ENCODE measurements at regions not wholly inside any gene's neighbourhood (a gene's known extent, or its start where the extent isn't known, plus 50 kb on each side); places are given as distances from the start of the nearest gene placed in this dataset.
A peak's percentile ranks its signal among the peaks of the same experiment; 100 is the strongest.
"Not testable (repeated sequence)": the region's sequence is repeated elsewhere in the genome, so short reads cannot be mapped to it uniquely, and the experiment has no call there.

- peaks cover 2 to 7% (median 7%) of the 10 kb centered on the region in 3 donors for H3K9me3 Mint-ChIP-seq
- no peak overlapping the region for H3K4me3 Mint-ChIP-seq
- H3K36me3 Mint-ChIP-seq = no peaks in the 10 kb centered on the region
- H3K27ac Mint-ChIP-seq = no peak overlapping the region
- no peaks in the 10 kb centered on the region for H3K27me3 Mint-ChIP-seq
- H3K4me1 Mint-ChIP-seq = no peaks in the 10 kb centered on the region
Measured at GRCh38 chr6:94902974-94903628, 674.2 kb upstream of the MANEA start.

- H3K27me3 Mint-ChIP-seq = no peaks in the 10 kb centered on the region
Measured at GRCh38 chr6:94899191-94899590, 678.1 kb upstream of the MANEA start.

GRCh38 chr6:94894300-94894699 lies 683.0 kb upstream of the MANEA start:
- Mint-ChIP-seq H3K9me3 (no peaks in the 10 kb centered on the region), H3K36me3 (no peaks in the 10 kb centered on the region), H3K27me3 (no peaks in the 10 kb centered on the region), H3K27ac (no peak overlapping the region), H3K4me3 (no peak overlapping the region), H3K4me1 (no peaks in the 10 kb centered on the region)

More at GRCh38 chr6:94899191-94899590, 678.1 kb upstream of the MANEA start:
- no peaks in the 10 kb centered on the region for H3K4me1 Mint-ChIP-seq
- H3K9me3 Mint-ChIP-seq = peaks cover 0 to 7% (median 2%) of the 10 kb centered on the region in 3 donors
- no peak overlapping the region for H3K4me3 Mint-ChIP-seq
- H3K27ac Mint-ChIP-seq = no peak overlapping the region
- H3K36me3 Mint-ChIP-seq = no peaks in the 10 kb centered on the region

GRCh38 chr6:94893327-94893726 lies 684.0 kb upstream of the MANEA start:
- Mint-ChIP-seq H3K9me3 (no peaks in the 10 kb centered on the region), H3K4me1 (no peaks in the 10 kb centered on the region), H3K27ac (no peak overlapping the region), H3K36me3 (no peaks in the 10 kb centered on the region), H3K27me3 (no peaks in the 10 kb centered on the region), H3K4me3 (no peak overlapping the region)

DNA sequence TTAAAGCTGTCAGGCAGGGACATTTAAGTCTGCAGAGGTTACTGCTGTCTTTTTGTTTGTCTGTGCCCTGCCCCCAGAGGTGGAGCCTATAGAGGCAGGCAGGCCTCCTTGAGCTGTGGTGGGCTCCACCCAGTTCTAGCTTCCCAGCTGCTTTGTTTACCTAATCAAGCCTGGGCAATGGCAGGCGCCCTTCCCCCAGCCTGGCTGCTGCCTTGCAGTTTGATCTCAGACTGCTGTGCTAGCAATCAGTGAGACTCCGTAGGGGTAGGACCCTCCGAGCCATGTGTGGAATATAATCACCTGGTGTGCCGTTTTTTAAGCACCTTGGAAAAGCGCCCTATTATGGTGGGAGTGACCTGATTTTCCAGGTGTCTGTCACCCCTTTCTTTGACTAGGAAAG lies 703.5 kb upstream of the MANEA start:
- not testable (repeated sequence) for H3K9me3 Mint-ChIP-seq, H3K4me1 Mint-ChIP-seq, H3K36me3 Mint-ChIP-seq, H3K27me3 Mint-ChIP-seq, H3K27ac Mint-ChIP-seq, H3K4me3 Mint-ChIP-seq

GRCh38 chr6:94862112-94862511 lies 715.2 kb upstream of the MANEA start:
- H3K4me3 Mint-ChIP-seq = no peak overlapping the region
- H3K36me3 Mint-ChIP-seq = no peaks in the 10 kb centered on the region
- H3K9me3 Mint-ChIP-seq = peaks cover 0 to 8% (median 6%) of the 10 kb centered on the region in 3 donors
- H3K27me3 Mint-ChIP-seq = no peaks in the 10 kb centered on the region
- H3K27ac Mint-ChIP-seq = no peak overlapping the region
- H3K4me1 Mint-ChIP-seq = no peaks in the 10 kb centered on the region

- H3K4me1 Mint-ChIP-seq = no peaks in the 10 kb centered on the region
- no peak overlapping the region for H3K27ac Mint-ChIP-seq
- no peaks in the 10 kb centered on the region for H3K36me3 Mint-ChIP-seq
- no peak overlapping the region for H3K4me3 Mint-ChIP-seq
- no peaks in the 10 kb centered on the region for H3K27me3 Mint-ChIP-seq
- H3K9me3 Mint-ChIP-seq = peaks cover 0 to 8% (median 4%) of the 10 kb centered on the region in 3 donors
Measured at GRCh38 chr6:94859924-94860323, 717.4 kb upstream of the MANEA start.

GRCh38 chr6:94856999-94857398 lies 720.3 kb upstream of the MANEA start:
- not testable (repeated sequence) for H3K9me3 Mint-ChIP-seq, H3K27me3 Mint-ChIP-seq, H3K36me3 Mint-ChIP-seq, H3K4me3 Mint-ChIP-seq, H3K4me1 Mint-ChIP-seq, H3K27ac Mint-ChIP-seq

DNA sequence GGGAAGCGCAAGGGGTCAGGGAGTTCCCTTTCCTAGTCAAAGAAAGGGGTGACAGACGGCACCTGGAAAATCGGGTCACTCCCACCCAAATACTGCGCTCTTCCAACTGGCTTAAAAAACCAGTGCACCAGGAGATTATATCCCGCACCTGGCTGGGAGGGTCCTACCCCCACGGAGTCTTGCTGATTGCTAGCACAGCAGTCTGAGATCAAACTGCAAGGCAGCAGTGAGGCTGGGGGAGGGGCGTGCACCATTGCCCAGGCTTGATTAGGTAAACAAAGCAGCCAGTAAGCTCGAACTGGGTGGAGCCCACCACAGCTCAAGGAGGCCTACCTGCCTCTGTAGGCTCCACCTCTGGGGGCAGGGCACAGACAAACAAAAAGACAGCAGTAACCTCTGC lies 726.0 kb upstream of the MANEA start:
- not testable (repeated sequence) for H3K9me3 Mint-ChIP-seq, H3K4me3 Mint-ChIP-seq, H3K36me3 Mint-ChIP-seq, H3K27me3 Mint-ChIP-seq, H3K4me1 Mint-ChIP-seq, H3K27ac Mint-ChIP-seq

DNA sequence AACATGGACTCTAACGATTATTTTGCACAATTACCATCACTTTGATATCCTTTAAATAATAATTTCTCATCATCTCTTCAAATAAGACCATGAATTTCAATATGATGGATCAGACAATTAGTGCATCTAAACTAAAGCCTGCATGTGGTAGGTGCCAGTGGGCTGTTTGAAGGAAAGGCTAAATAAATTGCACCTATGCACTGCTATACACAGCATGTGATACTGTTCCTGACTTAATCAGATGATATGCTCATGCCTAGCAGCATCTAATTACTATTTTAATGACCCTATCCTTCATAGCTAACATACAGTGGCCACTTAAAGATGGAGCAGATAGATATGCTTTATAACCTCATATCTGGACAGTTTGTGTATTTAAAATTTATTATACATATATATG lies 731.6 kb upstream of the MANEA start:
- Mint-ChIP-seq H3K9me3 (peaks cover 2 to 4% (median 3%) of the 10 kb centered on the region in 3 donors), H3K36me3 (peaks cover 2% of the 10 kb centered on the region), H3K27me3 (no peaks in the 10 kb centered on the region), H3K27ac (no peak overlapping the region), H3K4me1 (no peaks in the 10 kb centered on the region), H3K4me3 (no peak overlapping the region)

DNA sequence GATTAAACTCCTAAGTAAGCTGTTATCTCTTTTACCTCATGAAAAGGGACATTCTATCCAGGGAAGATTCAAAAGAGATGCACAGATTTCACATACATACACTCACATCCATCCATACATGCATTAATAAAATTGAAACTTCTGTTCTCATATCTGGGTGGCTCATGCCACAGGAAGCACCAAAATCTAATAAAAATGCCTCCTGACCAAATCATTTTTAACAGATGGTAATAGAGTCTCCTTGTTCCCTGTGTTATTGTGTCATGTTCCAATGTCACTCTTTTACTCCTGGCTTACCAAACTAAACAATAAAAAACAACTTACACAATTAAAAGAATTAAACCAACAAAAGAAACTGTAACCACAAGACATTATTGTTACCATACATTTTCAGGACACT lies 742.1 kb upstream of the MANEA start:
- Mint-ChIP-seq H3K27ac (no peak overlapping the region), H3K4me3 (no peak overlapping the region), H3K36me3 (no peaks in the 10 kb centered on the region), H3K27me3 (no peaks in the 10 kb centered on the region), H3K9me3 (peaks cover 2 to 6% (median 3%) of the 10 kb centered on the region in 3 donors), H3K4me1 (no peaks in the 10 kb centered on the region)

GRCh38 chr6:94813806-94814205 lies 763.5 kb upstream of the MANEA start:
- peaks cover 0 to 2% (median 0%) of the 10 kb centered on the region in 3 donors for H3K9me3 Mint-ChIP-seq
- H3K4me1 Mint-ChIP-seq = peaks cover 0 to 1% (median 0%) of the 10 kb centered on the region in 3 donors
- no peak overlapping the region for H3K27ac Mint-ChIP-seq
- H3K27me3 Mint-ChIP-seq = no peaks in the 10 kb centered on the region
- H3K4me3 Mint-ChIP-seq = no peak overlapping the region
- no peaks in the 10 kb centered on the region for H3K36me3 Mint-ChIP-seq

DNA sequence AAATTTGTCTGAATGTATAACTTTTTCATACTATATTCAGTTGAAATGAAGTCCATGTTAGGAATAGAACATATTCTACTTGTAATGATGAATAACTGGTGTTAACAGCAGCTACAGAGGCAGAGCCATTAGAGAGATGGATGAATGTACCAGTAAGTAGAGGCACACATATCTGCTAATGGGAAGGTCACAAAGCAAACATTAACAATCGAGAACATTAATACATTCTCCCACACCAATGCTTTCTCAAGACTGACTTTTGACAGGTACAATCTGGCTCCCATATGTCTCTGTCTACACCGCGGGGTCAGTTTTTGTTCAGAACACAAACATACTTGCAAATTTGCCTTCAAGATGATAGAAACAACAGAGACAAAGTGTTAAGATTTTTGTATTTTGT lies 776.0 kb upstream of the MANEA start:
- Mint-ChIP-seq H3K9me3 (peaks cover 7 to 16% (median 7%) of the 10 kb centered on the region in 3 donors), H3K4me3 (no peak overlapping the region), H3K36me3 (no peaks in the 10 kb centered on the region), H3K27me3 (no peaks in the 10 kb centered on the region), H3K27ac (no peak overlapping the region), H3K4me1 (no peaks in the 10 kb centered on the region)

GRCh38 chr6:94785514-94785913 lies 791.8 kb upstream of the MANEA start:
- Mint-ChIP-seq H3K4me1 (no peaks in the 10 kb centered on the region), H3K4me3 (peak overlapping the region in 1 of 4 donors; percentile 39), H3K27me3 (no peaks in the 10 kb centered on the region), H3K27ac (peak overlapping the region in 1 of 3 donors; percentile 93), H3K36me3 (no peaks in the 10 kb centered on the region), H3K9me3 (peaks cover 0 to 5% (median 2%) of the 10 kb centered on the region in 3 donors)

DNA sequence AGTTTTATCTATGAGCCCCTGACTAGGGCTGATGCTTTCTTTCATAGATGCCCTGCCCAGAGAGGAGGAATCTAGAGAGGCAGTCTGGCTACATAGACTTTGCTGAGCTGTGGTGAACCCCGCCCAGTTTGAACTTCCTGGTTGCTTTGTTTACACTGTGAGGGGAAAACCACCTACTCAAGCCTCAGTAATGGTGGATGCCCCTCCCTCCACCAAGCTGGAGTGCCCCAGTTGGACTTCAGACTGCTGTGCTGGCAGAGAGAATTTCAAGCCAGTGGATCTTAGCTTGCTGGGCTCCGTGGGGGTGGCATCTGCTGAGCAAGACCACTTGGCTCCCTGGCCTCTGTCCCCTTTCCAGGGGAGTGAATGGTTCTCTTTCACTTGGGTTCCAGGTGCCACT lies 792.3 kb upstream of the MANEA start:
- H3K4me3 Mint-ChIP-seq, H3K36me3 Mint-ChIP-seq, H3K4me1 Mint-ChIP-seq, H3K27ac Mint-ChIP-seq, H3K9me3 Mint-ChIP-seq, H3K27me3 Mint-ChIP-seq: not testable (repeated sequence)

DNA sequence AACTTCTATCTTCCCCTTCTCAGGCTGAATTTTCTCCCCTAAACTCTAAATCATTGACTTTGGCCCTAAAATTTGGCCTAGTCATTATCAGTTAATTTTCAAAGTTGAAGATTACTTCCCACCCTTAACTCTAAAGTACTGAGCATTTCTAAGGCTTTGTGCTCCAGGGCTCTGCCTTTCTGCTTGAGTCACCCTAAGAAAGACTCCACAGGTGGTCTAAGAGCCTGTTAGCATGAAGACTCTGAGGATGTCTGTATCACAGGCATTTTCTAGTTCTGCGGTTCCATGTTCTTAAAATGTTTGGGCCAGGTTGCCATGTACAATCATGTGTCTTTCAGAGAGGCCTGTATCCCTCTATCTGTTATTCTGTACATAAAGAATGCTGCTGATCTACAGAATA lies 808.1 kb upstream of the MANEA start:
- no peaks in the 10 kb centered on the region for H3K4me1 Mint-ChIP-seq
- H3K9me3 Mint-ChIP-seq = peaks cover 0 to 5% (median 0%) of the 10 kb centered on the region in 3 donors
- no peaks in the 10 kb centered on the region for H3K36me3 Mint-ChIP-seq
- H3K27me3 Mint-ChIP-seq = no peaks in the 10 kb centered on the region
- no peak overlapping the region for H3K27ac Mint-ChIP-seq
- H3K4me3 Mint-ChIP-seq = no peak overlapping the region

Data from IgD-negative memory B cell (primary cell).